ENCODE measurements at regions not wholly inside any gene's neighbourhood (a gene's known extent, or its start where the extent isn't known, plus 50 kb on each side); places are given as distances from the start of the nearest gene placed in this dataset.

DNA sequence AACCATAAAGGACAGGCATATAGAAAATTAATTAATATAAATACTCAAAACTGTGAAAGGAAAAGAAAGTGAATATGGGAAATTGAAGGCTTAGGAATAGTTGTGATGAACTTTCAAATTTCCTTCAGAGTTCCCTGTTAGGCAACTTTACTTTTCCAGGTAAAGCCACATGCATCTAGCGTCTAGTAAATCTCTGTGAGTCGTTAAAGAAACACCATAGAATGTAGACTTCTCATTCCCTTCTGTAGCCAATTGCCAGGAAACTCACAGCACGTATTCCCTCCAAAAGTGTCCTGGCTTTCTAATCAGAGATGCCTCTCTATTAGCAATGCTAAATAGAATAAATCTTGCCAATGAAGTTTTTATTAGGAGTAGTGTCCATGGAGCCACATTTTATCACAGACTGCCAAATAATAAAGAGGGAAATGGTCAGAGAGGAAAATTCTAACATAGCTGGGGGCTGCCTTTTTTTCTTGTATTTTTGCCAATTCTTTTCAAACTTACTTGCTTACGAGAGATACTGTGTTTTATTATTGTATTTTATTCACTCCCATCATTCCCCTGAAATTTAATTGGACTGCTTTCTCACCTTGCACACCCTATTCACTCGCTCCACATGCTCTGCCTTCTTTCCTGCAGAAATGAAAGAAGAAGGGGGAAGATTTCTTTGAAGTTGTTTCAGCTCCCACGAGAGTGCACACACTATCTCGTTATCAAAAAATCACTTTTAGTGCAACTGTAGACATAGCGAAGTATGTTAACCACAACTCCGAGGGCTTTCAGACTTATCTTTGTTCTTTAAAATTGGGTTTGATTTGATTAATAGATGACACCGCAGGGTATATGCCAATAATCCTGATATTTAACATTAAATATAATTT is 439.0 kb downstream of the CSNK1G3 start:
- Mint-ChIP-seq H3K36me3 (ENCODE audit: insufficient read depth) (no peaks in the 10 kb centered on the region), H3K27me3 (no peaks in the 10 kb centered on the region), H3K9me3 (ENCODE audit: low read depth) (peaks cover 16% of the 10 kb centered on the region), H3K4me1 (ENCODE audit: low read depth) (peaks cover 7% of the 10 kb centered on the region), H3K4me3 (ENCODE audit: low read depth) (no peak overlapping the region), H3K27ac (no peak overlapping the region)
- TF ChIP-seq, protein P1, sequence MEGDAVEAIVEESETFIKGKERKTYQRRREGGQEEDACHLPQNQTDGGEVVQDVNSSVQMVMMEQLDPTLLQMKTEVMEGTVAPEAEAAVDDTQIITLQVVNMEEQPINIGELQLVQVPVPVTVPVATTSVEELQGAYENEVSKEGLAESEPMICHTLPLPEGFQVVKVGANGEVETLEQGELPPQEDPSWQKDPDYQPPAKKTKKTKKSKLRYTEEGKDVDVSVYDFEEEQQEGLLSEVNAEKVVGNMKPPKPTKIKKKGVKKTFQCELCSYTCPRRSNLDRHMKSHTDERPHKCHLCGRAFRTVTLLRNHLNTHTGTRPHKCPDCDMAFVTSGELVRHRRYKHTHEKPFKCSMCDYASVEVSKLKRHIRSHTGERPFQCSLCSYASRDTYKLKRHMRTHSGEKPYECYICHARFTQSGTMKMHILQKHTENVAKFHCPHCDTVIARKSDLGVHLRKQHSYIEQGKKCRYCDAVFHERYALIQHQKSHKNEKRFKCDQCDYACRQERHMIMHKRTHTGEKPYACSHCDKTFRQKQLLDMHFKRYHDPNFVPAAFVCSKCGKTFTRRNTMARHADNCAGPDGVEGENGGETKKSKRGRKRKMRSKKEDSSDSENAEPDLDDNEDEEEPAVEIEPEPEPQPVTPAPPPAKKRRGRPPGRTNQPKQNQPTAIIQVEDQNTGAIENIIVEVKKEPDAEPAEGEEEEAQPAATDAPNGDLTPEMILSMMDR (IDR thresholded peaks at IDR 0.05; ENCODE audit: unreplicated experiment): no peak
- no peak for DNase-seq (ENCODE audit: low spot score, unreplicated experiment)

DNA sequence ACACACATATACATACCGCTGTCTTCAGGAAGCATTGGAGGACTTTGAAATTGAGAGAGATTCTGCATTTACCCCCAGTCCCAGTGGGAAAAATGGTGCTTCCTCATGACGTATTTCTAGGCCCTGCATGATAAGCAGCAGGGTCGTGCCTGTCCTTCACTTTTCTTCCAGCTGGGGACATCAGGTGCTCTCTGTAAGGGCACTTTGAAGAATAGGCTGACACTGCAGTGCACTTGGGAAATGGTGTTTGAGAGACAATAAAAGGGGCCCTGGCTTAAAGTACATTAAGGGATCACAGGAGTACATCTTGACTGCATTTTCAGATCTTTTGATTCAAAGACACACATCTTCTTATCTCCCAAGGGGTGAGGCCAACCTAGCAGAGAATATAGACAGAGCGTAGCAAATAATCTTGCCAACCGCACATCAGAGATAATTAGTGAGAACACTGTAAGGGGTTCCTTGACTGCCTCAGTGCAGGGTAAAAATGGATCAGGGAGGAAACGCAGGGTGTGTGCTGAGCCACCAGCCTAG is 437.9 kb downstream of the CSNK1G3 start:
- TF ChIP-seq, protein P1 (IDR thresholded peaks at IDR 0.05; ENCODE audit: unreplicated experiment): no peak
- H3K4me1 Mint-ChIP-seq (ENCODE audit: low read depth): peaks cover 9% of the 10 kb centered on the region
- no peak overlapping the region for H3K4me3 Mint-ChIP-seq (ENCODE audit: low read depth)
- H3K36me3 Mint-ChIP-seq (ENCODE audit: insufficient read depth): no peaks in the 10 kb centered on the region
- H3K27me3 Mint-ChIP-seq: no peaks in the 10 kb centered on the region
- H3K9me3 Mint-ChIP-seq (ENCODE audit: low read depth): peaks cover 13% of the 10 kb centered on the region
- H3K27ac Mint-ChIP-seq: no peak overlapping the region
- DNase-seq (ENCODE audit: low spot score, unreplicated experiment): no peak

DNA sequence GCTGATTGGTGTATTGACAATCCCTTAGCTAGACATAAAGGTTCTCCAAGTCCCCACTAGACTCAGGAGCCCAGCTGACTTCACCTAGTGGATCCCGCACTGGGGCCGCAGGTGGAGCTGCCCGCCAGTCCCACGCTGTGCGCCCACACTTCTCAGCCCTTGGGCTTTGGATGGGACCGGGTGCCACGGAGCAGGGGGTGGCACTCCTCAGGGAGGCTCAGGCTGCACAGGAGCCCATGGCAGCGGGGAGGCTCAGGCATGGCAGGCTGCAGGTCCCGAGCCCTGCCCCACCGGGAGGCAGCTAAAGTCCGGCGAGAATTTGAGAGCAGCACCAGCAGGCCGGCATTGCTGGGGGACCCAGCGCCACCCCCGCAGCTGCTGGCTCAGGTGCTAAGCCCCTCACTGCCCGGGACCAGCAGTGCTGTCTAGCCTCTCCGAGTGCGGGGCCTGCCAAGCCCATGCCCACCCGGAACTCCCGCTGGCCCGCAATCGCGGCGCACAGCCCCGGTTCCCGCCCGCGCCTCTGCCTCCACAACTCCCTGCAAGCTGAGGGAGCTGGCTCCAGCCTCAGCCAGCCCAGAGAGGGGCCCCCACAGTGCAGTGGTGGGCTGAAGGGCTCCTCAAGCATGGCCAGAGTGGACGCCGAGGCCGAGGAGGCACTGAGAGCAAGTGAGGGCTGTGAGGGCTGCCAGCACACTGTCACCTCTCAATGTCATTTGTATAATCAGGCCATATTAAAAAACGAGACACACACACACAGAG is 437.2 kb downstream of the CSNK1G3 start:
- TF ChIP-seq, protein P1 (IDR thresholded peaks at IDR 0.05; ENCODE audit: unreplicated experiment): no peak
- H3K27ac Mint-ChIP-seq: no peak overlapping the region
- no peaks in the 10 kb centered on the region for H3K36me3 Mint-ChIP-seq (ENCODE audit: insufficient read depth)
- no peak overlapping the region for H3K4me3 Mint-ChIP-seq (ENCODE audit: low read depth)
- H3K27me3 Mint-ChIP-seq: no peaks in the 10 kb centered on the region
- peaks cover 9% of the 10 kb centered on the region for H3K4me1 Mint-ChIP-seq (ENCODE audit: low read depth)
- peaks cover 12% of the 10 kb centered on the region for H3K9me3 Mint-ChIP-seq (ENCODE audit: low read depth)
- DNase-seq (ENCODE audit: low spot score, unreplicated experiment): no peak

DNA sequence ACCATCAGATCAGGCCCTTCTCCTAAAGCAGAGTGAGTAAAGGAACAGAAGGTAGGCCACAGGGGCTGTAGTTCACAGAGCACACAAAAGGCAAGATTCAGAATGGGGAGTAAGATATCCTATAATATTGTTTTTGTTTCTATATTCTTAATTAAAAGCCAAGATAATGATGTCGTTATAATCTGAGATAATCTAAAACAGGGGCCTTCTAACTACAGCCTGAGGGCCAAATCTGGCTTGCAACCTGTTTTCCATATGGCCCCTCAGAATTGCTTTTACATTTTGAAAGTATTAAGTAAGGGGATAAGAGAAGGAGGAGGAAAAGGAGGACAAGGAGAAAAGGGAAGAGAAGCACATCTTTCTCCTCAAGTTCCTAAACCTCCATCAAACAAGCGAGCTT is 435.8 kb downstream of the CSNK1G3 start:
- H3K9me3 Mint-ChIP-seq (ENCODE audit: low read depth): peaks cover 12% of the 10 kb centered on the region
- peaks cover 9% of the 10 kb centered on the region for H3K4me1 Mint-ChIP-seq (ENCODE audit: low read depth)
- H3K36me3 Mint-ChIP-seq (ENCODE audit: insufficient read depth): no peaks in the 10 kb centered on the region
- no peaks in the 10 kb centered on the region for H3K27me3 Mint-ChIP-seq
- no peak overlapping the region for H3K27ac Mint-ChIP-seq
- H3K4me3 Mint-ChIP-seq (ENCODE audit: low read depth): no peak overlapping the region
- no peak for DNase-seq (ENCODE audit: low spot score, unreplicated experiment)
- TF ChIP-seq, protein P1 (IDR thresholded peaks at IDR 0.05; ENCODE audit: unreplicated experiment): no peak

DNA sequence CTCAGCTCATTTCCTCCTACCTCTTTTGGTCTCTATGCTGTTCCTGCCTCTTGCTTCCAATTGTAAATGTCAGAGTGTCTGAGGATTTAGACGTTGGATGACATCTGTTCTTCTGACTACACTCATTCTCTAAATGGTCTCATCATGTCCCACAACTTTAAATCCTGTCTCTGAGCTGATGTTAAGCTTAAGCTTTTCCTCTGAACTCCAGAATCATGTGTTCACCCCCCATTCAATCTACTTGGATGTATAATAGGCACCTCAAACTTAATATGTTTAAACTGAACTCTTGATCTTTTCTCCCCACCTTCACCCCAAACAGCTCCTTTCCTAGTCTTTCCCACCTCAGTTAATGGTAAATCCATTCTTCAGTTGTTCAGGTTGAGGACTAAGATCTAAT is 433.6 kb downstream of the CSNK1G3 start:
- H3K27me3 Mint-ChIP-seq: no peaks in the 10 kb centered on the region
- H3K4me1 Mint-ChIP-seq (ENCODE audit: low read depth): peaks cover 7% of the 10 kb centered on the region
- peaks cover 18% of the 10 kb centered on the region for H3K9me3 Mint-ChIP-seq (ENCODE audit: low read depth)
- TF ChIP-seq, protein P1 (IDR thresholded peaks at IDR 0.05; ENCODE audit: unreplicated experiment): no peak
- H3K27ac Mint-ChIP-seq: no peak overlapping the region
- no peak overlapping the region for H3K4me3 Mint-ChIP-seq (ENCODE audit: low read depth)
- H3K36me3 Mint-ChIP-seq (ENCODE audit: insufficient read depth): no peaks in the 10 kb centered on the region
- DNase-seq (ENCODE audit: low spot score, unreplicated experiment): no peak
